OCI-LY1 (cell line): ENCODE measurements at regions not wholly inside any gene's neighbourhood (a gene's known extent, or its start where the extent isn't known, plus 50 kb on each side); places are given as distances from the start of the nearest gene placed in this dataset.

ENCODE experiments used
- EZH2 ChIP-seq: fragments of 200-600 bp; sonication (generic), shearing (Covaris generic); IDR thresholded peaks from 2 replicates; pipeline ENCODE4 v1.8.0; 2017; ENCODE audit warnings: borderline replicate concordance, mixed run types, mild to moderate bottlenecking, antibody characterized with exemption, low read length, moderate library complexity, mixed read lengths
- TF ChIP-seq, protein P1 (sequence below): fragments of 200-600 bp; sonication (generic), shearing (Covaris generic); IDR thresholded peaks from 2 replicates; pipeline ENCODE4 v1.5.1; 2017; ENCODE audit warnings: mild to moderate bottlenecking, antibody characterized with exemption, low read length, moderate library complexity, mixed read lengths

DNA sequence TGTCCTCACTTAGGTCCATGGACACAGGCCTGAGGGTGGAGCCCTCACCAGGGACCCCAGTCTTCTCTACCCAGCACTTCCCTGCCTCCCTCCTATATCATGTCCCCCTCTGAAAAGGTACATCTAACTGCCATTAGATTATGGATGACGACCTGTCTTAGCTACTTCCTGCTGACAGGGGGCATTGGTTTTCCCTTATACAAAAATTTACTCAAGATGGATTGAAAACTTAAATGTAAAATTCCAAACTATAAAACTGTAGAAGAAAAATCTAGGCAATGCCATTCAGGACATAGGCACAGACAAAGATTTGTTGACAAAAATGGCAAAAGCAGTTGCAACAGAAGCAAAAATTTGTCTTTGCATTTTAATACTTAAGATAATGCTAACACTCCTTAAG lies 623.2 kb upstream of the FAM174A start:
- TF ChIP-seq, protein P1, sequence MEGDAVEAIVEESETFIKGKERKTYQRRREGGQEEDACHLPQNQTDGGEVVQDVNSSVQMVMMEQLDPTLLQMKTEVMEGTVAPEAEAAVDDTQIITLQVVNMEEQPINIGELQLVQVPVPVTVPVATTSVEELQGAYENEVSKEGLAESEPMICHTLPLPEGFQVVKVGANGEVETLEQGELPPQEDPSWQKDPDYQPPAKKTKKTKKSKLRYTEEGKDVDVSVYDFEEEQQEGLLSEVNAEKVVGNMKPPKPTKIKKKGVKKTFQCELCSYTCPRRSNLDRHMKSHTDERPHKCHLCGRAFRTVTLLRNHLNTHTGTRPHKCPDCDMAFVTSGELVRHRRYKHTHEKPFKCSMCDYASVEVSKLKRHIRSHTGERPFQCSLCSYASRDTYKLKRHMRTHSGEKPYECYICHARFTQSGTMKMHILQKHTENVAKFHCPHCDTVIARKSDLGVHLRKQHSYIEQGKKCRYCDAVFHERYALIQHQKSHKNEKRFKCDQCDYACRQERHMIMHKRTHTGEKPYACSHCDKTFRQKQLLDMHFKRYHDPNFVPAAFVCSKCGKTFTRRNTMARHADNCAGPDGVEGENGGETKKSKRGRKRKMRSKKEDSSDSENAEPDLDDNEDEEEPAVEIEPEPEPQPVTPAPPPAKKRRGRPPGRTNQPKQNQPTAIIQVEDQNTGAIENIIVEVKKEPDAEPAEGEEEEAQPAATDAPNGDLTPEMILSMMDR = no peak; the same call in 1 of the 2 replicates
- no peak for TF ChIP-seq EZH2
